ENCODE measurements at regions not wholly inside any gene's neighbourhood (a gene's known extent, or its start where the extent isn't known, plus 50 kb on each side); places are given as distances from the start of the nearest gene placed in this dataset.

GRCh38 chr16:7124701-7125100 is 207.9 kb upstream of the RBFOX1 start:
- TF ChIP-seq CTCF (IDR thresholded peaks at IDR 0.05): no peak
- Histone ChIP-seq H3K27ac (no peak overlapping the region), H3K4me1 (no peaks in the 10 kb centered on the region), H3K4me3 (no peak overlapping the region), H3K36me3 (no peaks in the 10 kb centered on the region), H3K9me3 (no peaks in the 10 kb centered on the region), H3K27me3 (no peaks in the 10 kb centered on the region)
- DNase-seq (ENCODE audit: low spot score): no peak

- Histone ChIP-seq H3K36me3 (no peaks in the 10 kb centered on the region), H3K27ac (no peak overlapping the region), H3K27me3 (no peaks in the 10 kb centered on the region), H3K9me3 (no peaks in the 10 kb centered on the region), H3K4me3 (no peak overlapping the region), H3K4me1 (no peaks in the 10 kb centered on the region)
- TF ChIP-seq CTCF (IDR thresholded peaks at IDR 0.05): no peak
- DNase-seq (ENCODE audit: low spot score): no peak
Measured at GRCh38 chr16:7124242-7124641, 208.4 kb upstream of the RBFOX1 start.

- TF ChIP-seq CTCF (IDR thresholded peaks at IDR 0.05): no peak
- DNase-seq (ENCODE audit: low spot score): no peak
- Histone ChIP-seq H3K27me3 (no peaks in the 10 kb centered on the region), H3K4me1 (no peaks in the 10 kb centered on the region), H3K27ac (no peak overlapping the region), H3K9me3 (no peaks in the 10 kb centered on the region), H3K4me3 (no peak overlapping the region), H3K36me3 (no peaks in the 10 kb centered on the region)
Measured at GRCh38 chr16:7116734-7117133, 215.9 kb upstream of the RBFOX1 start.

- no peaks in the 10 kb centered on the region for H3K4me1 ChIP-seq
- H3K27ac ChIP-seq: no peak overlapping the region
- H3K4me3 ChIP-seq: no peak overlapping the region
- no peak for TF ChIP-seq CTCF (IDR thresholded peaks at IDR 0.05)
- H3K9me3 ChIP-seq: no peaks in the 10 kb centered on the region
- DNase-seq (ENCODE audit: low spot score): no peak
- H3K36me3 ChIP-seq: no peaks in the 10 kb centered on the region
- H3K27me3 ChIP-seq: no peaks in the 10 kb centered on the region
Measured at GRCh38 chr16:7115898-7116297, 216.7 kb upstream of the RBFOX1 start.

GRCh38 chr16:7113949-7114348 is 218.7 kb upstream of the RBFOX1 start:
- H3K27ac ChIP-seq: no peak overlapping the region
- no peaks in the 10 kb centered on the region for H3K4me1 ChIP-seq
- no peak for DNase-seq (ENCODE audit: low spot score)
- H3K36me3 ChIP-seq: no peaks in the 10 kb centered on the region
- no peak for TF ChIP-seq CTCF (IDR thresholded peaks at IDR 0.05)
- H3K9me3 ChIP-seq: no peaks in the 10 kb centered on the region
- H3K4me3 ChIP-seq: no peak overlapping the region
- H3K27me3 ChIP-seq: no peaks in the 10 kb centered on the region

GRCh38 chr16:7113395-7113794 is 219.2 kb upstream of the RBFOX1 start:
- no peak for TF ChIP-seq CTCF (IDR thresholded peaks at IDR 0.05)
- no peaks in the 10 kb centered on the region for H3K36me3 ChIP-seq
- H3K27me3 ChIP-seq: no peaks in the 10 kb centered on the region
- H3K4me1 ChIP-seq: no peaks in the 10 kb centered on the region
- H3K4me3 ChIP-seq: no peak overlapping the region
- no peak for DNase-seq (ENCODE audit: low spot score)
- no peak overlapping the region for H3K27ac ChIP-seq
- H3K9me3 ChIP-seq: no peaks in the 10 kb centered on the region

Measured in right atrium auricular region (tissue), 2 donors.